ENCODE measurements at regions not wholly inside any gene's neighbourhood (a gene's known extent, or its start where the extent isn't known, plus 50 kb on each side); places are given as distances from the start of the nearest gene placed in this dataset.
"Not testable (repeated sequence)": the region's sequence is repeated elsewhere in the genome, so short reads cannot be mapped to it uniquely, and the experiment has no call there.

DNA sequence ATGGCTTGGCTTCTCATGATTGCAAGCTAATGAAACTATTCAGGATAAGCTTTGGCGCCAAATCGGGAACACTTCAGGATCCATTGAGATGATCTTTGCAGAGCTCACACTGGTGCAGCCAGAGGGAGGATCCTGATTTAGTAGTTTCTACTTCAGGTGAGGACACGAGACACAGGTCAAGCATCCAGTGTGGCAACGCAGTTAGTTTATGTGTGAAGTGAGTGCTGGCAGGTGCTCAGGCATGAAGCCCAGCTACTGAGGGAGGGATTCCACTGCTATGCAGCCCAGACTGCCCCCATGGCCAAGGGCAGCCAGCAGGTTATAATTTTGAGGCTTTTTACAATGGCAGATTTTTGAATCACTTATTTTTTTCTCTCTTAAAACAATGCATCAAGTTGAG lies 113.5 kb upstream of the PCED1B start:
- no peaks in the 10 kb centered on the region for H3K27me3 ChIP-seq
- no peaks in the 10 kb centered on the region for H3K36me3 ChIP-seq
- intact Hi-C loops (cut with DNase I; ENCODE audit: low total_unique reads) = no loop called here
- peak overlapping the region in 1 of 2 donors; percentile 73 for H3K27ac ChIP-seq
- TF ChIP-seq CTCF (IDR thresholded peaks at IDR 0.05) = no peak
- DNase-seq = no peak
- peaks cover 0 to 34% (median 18%) of the 10 kb centered on the region in 4 donors for H3K4me1 ChIP-seq
- no peak overlapping the region for H3K4me3 ChIP-seq
- no peaks in the 10 kb centered on the region for H3K9me3 ChIP-seq

- Histone ChIP-seq H3K4me1 (peaks cover 0 to 7% (median 4%) of the 10 kb centered on the region in 4 donors), H3K4me3 (no peak overlapping the region), H3K27me3 (no peaks in the 10 kb centered on the region), H3K36me3 (no peaks in the 10 kb centered on the region), H3K27ac (no peak overlapping the region), H3K9me3 (no peaks in the 10 kb centered on the region)
- TF ChIP-seq CTCF (IDR thresholded peaks at IDR 0.05) = no peak
- no peak for DNase-seq
- intact Hi-C loops (cut with DNase I; ENCODE audit: low total_unique reads) = no loop called here
These were observed 108.8 kb upstream of the PCED1B start for GRCh38 chr12:46970636-46971035.

- intact Hi-C loops (cut with DNase I; ENCODE audit: low total_unique reads); H3K36me3 ChIP-seq; H3K9me3 ChIP-seq; DNase-seq; H3K27me3 ChIP-seq; H3K4me3 ChIP-seq; H3K27ac ChIP-seq; H3K4me1 ChIP-seq: not testable (repeated sequence)
These were observed 105.5 kb upstream of the PCED1B start for GRCh38 chr12:46973937-46974336.

DNA sequence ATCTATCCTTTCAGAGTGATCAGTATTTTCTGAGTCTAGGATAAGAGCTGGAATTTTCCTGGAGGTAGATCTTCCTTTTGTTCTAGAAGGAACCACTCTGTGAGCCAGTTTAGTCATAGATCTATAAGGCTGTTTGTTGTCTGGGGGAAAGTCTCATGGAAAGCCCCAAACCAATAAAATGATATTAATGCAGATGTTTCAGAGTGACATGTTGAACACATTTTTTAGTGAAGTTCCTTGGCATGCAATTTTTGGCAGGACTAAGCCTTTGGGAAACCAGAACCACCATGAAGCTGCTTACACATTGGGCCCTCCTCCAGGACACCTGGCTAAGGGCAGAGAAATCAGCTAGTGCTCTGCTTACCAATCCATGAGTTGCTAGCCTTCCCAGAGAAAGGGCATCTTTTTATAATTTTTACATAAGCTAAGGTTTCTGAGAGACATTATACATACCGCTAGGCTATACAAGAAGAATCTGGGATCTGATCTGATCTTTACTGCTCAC lies 101.5 kb upstream of the PCED1B start:
- H3K9me3 ChIP-seq = no peaks in the 10 kb centered on the region
- TF ChIP-seq CTCF (IDR thresholded peaks at IDR 0.05) = no peak
- no peak for DNase-seq
- intact Hi-C loops (cut with DNase I; ENCODE audit: low total_unique reads) = no loop called here
- H3K27ac ChIP-seq = no peak overlapping the region
- H3K36me3 ChIP-seq = no peaks in the 10 kb centered on the region
- H3K4me3 ChIP-seq = no peak overlapping the region
- no peaks in the 10 kb centered on the region for H3K4me1 ChIP-seq
- H3K27me3 ChIP-seq = no peaks in the 10 kb centered on the region

DNA sequence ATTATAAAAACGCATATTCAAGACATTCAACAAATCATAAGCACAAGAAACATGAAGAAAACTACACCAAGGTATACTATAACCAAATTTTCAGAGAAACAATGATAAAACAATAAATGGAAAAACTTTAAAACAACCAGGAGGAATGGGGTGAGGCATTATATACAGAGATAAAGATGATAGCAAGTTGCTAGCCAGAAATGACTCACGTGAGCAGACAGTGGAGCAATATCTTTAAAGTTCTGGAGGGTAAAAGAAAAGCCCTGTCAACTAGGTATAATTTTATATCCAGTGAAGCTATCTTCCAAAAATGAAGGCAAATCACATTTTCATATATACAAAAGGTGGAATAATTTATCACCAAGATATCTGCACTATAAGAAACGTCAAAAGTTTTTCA lies 97.8 kb upstream of the PCED1B start:
- Histone ChIP-seq H3K4me1 (no peaks in the 10 kb centered on the region), H3K27ac (no peak overlapping the region), H3K4me3 (no peak overlapping the region), H3K9me3 (no peaks in the 10 kb centered on the region), H3K36me3 (no peaks in the 10 kb centered on the region), H3K27me3 (no peaks in the 10 kb centered on the region)
- no peak for DNase-seq
- TF ChIP-seq CTCF (IDR thresholded peaks at IDR 0.05) = no peak
- intact Hi-C loops (cut with DNase I; ENCODE audit: low total_unique reads) = no loop called here

- no peak for DNase-seq
- H3K4me3 ChIP-seq = no peak overlapping the region
- no peak overlapping the region for H3K27ac ChIP-seq
- TF ChIP-seq CTCF (IDR thresholded peaks at IDR 0.05) = no peak
- H3K36me3 ChIP-seq = no peaks in the 10 kb centered on the region
- no peaks in the 10 kb centered on the region for H3K4me1 ChIP-seq
- H3K9me3 ChIP-seq = no peaks in the 10 kb centered on the region
- intact Hi-C loops (cut with DNase I; ENCODE audit: low total_unique reads) = no loop called here
- no peaks in the 10 kb centered on the region for H3K27me3 ChIP-seq
These were observed 96.6 kb upstream of the PCED1B start for GRCh38 chr12:46982629-46983392.
